GM18951 (cell line): ENCODE measurements at regions not wholly inside any gene's neighbourhood (a gene's known extent, or its start where the extent isn't known, plus 50 kb on each side); places are given as distances from the start of the nearest gene placed in this dataset.
"Not testable (repeated sequence)": the region's sequence is repeated elsewhere in the genome, so short reads cannot be mapped to it uniquely, and the experiment has no call there.

ENCODE experiments used
- POLR2A ChIP-seq: IDR thresholded peaks from 4 replicates; pipeline ENCODE4 v1.6.1; 2011; ENCODE audit warnings: mild to moderate bottlenecking; ENCODE audit not compliant: insufficient read length, insufficient read depth; ENCODE audit errors: extremely low read depth
- in situ Hi-C: fragments of 300-500 bp; cut with MboI; formaldehyde crosslinking; loops from one replicate; pipeline ENCODE4 v1.12.0; 2022; ENCODE audit warnings: low sequenced_read_pairs, mixed read lengths, inconsistent platforms; ENCODE audit not compliant: unreplicated experiment

DNA sequence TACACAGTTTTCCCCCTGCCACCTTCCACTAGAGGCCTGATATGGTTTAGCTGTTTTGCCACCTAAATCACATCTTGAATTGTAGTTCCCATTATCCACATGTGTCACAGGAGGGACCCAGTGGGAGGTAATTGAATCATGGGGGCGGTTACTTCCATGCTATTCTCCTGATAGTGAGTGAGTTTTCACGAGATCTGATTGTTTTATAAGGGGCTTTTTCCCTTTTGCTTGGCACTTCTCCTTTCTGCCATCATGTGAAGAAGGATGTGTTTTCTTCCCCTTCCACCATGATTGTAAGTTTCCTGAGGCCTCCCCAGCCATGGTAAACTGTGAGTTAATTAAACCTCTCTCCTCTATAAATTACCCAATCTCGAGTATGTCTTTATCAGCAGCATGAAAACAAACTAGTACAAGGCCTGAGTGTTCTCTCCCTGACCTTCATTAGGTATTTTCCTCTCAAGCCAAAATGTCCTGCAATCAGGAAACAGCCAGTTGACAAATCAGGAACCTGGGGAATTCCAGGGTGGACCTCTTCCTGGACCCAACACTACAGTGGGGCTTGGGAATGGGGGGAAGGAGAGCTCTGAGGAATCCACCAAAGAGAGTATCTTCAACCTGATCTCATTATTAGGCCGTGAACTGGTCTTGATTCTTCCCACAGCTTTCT lies 129.9 kb downstream of the TXNL1 start:
- no peak for TF ChIP-seq POLR2A
- in situ Hi-C loops: no loop called here

DNA sequence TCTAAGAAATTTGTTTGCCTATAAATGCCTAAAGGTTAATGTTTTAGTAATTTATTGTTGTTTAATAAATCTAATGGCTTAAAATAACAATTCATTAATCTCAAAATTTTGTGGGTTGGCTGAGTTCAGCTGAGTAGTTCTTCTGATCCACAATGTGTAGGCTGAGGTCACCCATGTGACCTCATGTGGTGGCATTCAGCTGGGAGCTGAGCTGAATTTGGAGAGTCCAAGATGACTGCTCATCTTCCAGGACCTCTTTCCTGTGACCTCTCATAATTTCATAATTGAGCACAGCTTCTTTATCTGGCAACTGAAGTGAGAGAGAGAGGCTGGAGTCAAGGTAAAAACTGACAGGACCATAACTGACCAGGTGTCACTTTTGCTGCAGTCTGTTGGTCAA lies 132.4 kb downstream of the TXNL1 start:
- TF ChIP-seq POLR2A: no peak
- in situ Hi-C loops: no loop called here

DNA sequence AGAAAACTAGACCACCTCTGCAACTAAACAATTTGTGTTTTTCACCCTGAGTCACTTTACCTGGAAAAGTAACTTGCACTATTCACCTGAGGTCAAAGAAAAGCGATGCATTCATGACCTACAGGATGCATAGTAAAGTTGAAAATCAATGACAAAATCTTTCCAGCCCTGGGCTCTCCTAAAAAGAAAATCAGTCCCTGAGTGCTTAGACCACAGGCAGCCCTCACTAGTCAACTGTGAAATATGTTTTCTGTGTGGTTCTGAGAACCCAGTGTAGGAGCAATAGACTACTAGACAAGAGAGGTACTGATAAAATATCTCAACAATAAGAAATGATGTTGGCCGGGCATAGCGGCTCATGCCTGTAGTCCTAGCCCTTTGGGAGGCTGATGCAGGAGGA lies 133.1 kb downstream of the TXNL1 start:
- in situ Hi-C loops: no loop called here
- TF ChIP-seq POLR2A: no peak

DNA sequence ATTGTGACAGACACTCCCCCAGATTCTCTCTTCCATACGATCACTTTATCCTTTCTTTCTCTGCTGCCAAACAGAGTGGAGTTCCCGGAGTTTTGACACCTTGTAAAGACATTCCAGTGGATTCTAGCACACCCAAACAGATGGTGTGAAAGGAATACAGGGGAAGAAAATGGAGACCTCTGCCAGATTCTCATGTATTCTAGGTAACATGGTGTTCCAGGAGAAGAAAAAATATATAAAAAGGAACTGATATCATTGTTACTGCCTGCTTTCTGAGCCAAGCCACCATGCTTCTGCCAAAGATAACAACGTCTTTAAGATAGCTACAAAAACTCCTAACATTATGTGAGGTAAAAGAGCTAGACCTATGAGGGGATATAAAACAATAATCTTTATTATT lies 136.5 kb downstream of the TXNL1 start:
- in situ Hi-C loops: no loop called here
- TF ChIP-seq POLR2A: no peak

DNA sequence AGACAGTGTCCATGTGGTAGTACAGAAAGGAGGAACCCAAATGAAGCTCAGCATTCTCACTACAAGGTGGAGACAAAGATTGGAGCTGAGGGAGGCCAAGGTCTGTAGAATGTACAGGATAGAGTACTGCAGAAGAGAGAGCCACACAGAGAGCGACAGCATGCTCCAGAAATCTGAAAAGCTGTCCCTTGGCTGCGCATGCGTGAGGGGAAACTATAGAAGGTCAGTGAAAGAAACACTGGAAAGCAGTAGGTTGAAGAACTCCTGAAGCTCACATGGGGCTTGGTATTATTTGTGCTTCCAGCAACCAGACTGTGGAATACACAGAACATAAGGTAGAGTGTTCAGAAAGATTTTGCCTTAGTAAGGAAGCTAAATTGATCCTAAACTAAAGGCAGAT lies 142.5 kb downstream of the TXNL1 start:
- TF ChIP-seq POLR2A: no peak
- in situ Hi-C loops: no loop called here

DNA sequence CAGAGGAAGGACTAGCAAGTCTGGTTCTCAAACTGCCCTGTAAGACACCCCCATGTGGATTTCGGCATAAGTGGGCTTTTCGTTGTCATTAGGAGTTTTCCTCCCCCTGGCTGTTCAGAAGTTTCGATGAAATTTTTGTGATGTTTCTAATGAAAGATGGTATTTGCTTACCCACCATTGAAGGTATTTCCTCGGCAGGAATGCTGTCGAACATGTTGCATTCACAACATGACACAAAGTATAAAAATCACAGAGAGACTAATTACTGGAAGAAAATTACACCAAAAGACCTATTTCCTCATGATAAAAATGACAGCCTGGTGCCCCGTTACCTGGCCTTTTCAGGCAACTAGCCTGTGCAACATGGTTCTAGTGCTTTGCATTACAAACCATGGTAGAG lies 144.9 kb downstream of the TXNL1 start:
- in situ Hi-C loops: no loop called here
- no peak for TF ChIP-seq POLR2A

DNA sequence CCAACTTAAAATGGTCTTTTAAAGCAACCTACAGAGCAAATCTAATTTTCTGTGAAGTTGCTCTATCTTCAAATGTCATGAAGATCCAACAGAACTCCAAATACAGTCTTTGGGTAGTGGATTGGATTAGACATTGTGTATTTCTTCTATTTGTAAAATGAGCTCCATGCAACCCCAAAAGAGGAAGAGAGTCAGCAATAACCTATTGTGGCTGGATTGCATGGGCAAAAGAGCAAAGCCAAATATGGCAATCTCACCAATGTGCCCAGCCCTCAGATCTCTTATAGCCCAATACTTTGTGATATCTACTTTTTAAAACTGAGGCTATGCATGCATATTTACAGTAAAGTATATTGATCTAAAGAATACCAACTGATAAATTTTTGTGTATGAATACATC lies 146.3 kb downstream of the TXNL1 start:
- TF ChIP-seq POLR2A: no peak
- in situ Hi-C loops: no loop called here

DNA sequence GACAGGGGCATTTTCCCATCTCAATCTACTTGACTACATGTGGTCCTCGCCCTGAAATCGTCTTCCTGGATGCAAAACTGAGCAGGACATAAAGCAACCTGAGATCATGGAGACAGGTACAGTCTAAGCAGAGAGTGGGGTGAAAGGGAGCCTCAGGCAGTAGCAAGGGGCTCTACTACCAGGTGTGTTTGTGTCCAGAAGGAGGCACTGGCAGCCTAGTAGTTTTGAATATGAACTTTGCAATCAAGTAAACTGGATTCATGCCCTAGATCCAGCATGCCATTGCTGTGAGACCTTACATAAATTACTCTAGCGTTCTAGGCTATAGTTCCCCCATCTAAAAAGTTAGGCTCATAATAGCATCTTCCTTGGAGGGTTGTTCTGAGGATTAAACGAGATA lies 147.4 kb downstream of the TXNL1 start:
- in situ Hi-C loops: no loop called here
- TF ChIP-seq POLR2A: no peak

DNA sequence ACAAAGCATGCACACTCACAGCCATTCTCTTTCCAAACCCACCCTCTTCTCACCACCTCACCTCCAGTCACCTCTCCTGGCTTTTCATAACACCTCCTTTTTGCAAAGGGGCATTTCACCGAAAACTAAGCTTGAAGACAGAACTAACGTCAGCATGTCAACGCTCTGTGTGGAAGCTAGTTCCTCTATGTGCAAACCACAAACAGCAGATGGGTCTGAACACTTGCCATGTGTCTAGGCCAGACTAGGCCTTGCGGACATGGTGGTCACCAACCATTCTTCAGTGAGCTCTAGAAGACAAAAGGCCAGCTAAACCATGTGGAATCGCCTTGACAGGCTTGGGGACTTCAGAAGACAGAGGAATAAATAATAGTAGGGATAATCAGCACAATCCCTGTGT lies 148.5 kb downstream of the TXNL1 start:
- TF ChIP-seq POLR2A: no peak
- in situ Hi-C loops: no loop called here

DNA sequence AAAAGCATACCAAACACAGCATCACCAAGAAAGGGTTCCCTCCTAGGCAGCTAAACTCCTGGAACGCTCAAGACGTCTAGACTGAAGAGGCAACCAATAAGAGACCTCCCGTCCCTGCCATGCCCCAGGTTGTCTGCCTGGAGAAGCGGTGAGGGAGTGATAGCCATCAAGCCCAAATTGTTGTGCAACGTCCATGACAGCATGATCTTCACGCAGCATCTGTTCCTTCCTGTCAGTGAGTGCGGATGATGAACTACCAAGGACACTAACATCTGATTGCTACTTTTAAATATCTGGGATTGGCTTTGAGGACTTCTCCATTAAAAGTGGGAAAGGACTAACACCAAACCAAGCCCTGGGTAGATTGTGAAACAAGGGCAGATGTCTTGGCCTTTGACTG lies 149.7 kb downstream of the TXNL1 start:
- no peak for TF ChIP-seq POLR2A
- in situ Hi-C loops: no loop called here

DNA sequence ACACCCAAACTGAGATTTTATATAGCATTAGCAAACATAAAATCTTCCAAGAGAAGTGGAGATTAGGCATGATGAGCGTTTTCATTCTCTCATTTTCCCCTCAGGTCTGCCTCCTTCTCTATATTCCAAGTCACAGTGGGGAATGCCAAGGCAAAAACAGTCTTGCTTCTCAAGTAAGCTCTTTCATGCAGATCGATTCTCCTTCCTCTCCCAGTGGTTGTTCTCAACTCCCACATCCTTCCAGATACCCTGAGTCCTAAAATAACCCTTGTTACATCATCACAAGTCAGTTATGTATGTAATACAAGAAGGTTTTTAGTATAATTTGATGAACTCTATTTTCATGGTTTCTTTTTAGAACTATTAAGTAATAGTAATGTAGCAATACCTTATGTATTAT lies 150.6 kb downstream of the TXNL1 start:
- in situ Hi-C loops: no loop called here
- no peak for TF ChIP-seq POLR2A

DNA sequence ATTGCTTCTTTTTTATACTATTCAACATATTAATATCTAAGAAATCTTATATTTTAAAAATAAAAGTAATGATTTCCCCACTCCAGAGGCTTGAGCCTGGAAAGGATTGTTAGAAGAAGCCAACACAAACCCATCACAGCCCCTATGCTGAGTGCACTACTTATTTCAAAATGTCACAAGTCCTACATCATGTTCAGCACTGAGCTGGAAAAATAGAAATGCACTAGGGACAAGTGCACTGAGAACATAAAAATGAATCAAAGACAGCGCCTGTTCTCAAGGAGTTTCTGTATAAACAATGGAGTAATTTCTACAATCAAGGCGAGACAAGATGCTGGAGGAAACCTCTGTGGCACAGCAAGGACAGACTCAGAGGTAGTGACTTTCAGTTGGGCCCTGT lies 155.0 kb downstream of the TXNL1 start:
- no peak for TF ChIP-seq POLR2A
- in situ Hi-C loops: no loop called here

DNA sequence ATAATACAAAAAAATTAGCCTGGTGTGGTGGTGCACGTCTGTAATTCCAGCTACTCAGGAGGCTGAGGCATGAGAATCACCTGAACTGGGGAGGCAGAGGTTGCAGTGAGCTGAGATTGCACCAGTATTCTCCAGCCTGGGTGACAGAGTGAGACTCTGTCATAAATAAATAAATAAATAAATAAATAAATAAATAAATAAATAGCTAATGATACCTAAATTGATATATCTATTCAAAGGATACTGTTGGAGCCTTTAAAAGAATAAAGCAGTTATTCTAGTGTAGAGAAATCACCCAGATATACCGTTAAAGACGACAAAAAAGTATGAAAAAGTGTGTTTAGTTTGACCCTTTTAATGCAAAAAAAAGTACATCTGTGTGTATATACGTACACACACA lies 155.6 kb downstream of the TXNL1 start:
- in situ Hi-C loops: not testable (repeated sequence)

DNA sequence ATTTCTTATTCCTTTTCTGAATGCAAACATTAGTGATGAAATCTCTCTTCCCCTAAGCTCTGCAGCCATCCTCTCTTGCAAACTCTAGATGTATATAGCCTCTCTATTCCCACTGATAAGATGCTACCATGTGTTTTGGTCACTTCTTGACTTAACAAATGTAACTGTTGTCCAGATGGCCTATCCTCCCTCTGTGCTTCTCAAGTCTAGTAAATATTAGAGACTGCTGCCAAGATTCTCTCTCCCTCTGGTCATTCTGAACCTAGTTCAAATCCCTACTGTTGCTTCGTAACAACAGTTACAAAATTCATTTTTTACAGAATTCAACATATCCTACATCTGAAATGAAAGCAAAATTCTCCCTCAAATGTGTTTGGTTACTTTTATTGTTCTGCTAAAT lies 156.6 kb downstream of the TXNL1 start:
- no peak for TF ChIP-seq POLR2A
- in situ Hi-C loops: no loop called here

DNA sequence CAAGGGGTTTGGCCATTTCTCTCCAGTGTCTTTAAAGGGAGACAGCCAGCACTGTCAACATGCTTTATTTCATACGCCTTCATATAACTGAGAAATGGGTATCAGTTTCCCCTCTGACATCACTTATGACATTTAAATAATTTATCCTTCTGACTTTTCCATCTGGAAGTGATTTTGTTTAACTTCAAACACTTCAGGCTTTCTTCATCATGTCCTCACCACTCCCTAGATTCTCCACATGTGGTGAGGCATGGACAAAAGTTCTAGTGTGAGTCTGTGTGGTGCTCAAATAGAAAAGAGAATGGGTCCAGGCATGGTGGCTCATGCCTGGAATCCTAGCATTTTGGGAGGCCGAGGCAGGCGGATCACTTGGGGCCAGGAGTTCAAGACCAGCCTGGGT lies 158.6 kb downstream of the TXNL1 start:
- no peak for TF ChIP-seq POLR2A

More for the DNA sequence above, 158.6 kb downstream of the TXNL1 start:
- in situ Hi-C loops: no loop called here
